GM18511 (cell line): ENCODE measurements at regions not wholly inside any gene's neighbourhood (a gene's known extent, or its start where the extent isn't known, plus 50 kb on each side); places are given as distances from the start of the nearest gene placed in this dataset.
"Not testable (repeated sequence)": the region's sequence is repeated elsewhere in the genome, so short reads cannot be mapped to it uniquely, and the experiment has no call there.

Experiments
- ATAC-seq: cut with Tn5 transposase; IDR thresholded peaks from one replicate; pipeline ENCODE4 v1.9.1; 2021; ENCODE audit warnings: mild to moderate bottlenecking, moderate library complexity; ENCODE audit not compliant: unreplicated experiment

- ATAC-seq: not testable (repeated sequence)
Measured at GRCh38 chr6:94557207-94557606, 1020.1 kb upstream of the MANEA start.

- no peak for ATAC-seq
Measured at GRCh38 chr6:94548201-94548600, 1029.1 kb upstream of the MANEA start.

- ATAC-seq: no peak
Measured at GRCh38 chr6:94535798-94536197, 1041.5 kb upstream of the MANEA start.

GRCh38 chr6:94511502-94512088 is 1065.7 kb upstream of the MANEA start:
- no peak for ATAC-seq

- no peak for ATAC-seq
Measured at GRCh38 chr6:94510877-94511276, 1066.5 kb upstream of the MANEA start.

- ATAC-seq: no peak
Measured at GRCh38 chr6:94501516-94501915, 1075.8 kb upstream of the MANEA start.

GRCh38 chr6:94498099-94498498 is 1078.7 kb upstream of the EPHA7 start:
- ATAC-seq: no peak

GRCh38 chr6:94494500-94494899 is 1075.1 kb upstream of the EPHA7 start:
- no peak for ATAC-seq

- no peak for ATAC-seq
Measured at GRCh38 chr6:94487371-94487770, 1068.0 kb upstream of the EPHA7 start.

- ATAC-seq: no peak
Measured at GRCh38 chr6:94478133-94479005, 1059.0 kb upstream of the EPHA7 start.

- no peak for ATAC-seq
Measured at GRCh38 chr6:94468830-94469229, 1049.5 kb upstream of the EPHA7 start.

GRCh38 chr6:94464018-94464510 is 1044.7 kb upstream of the EPHA7 start:
- ATAC-seq: no peak

GRCh38 chr6:94463306-94463705 is 1043.9 kb upstream of the EPHA7 start:
- no peak for ATAC-seq

GRCh38 chr6:94462231-94462630 is 1042.9 kb upstream of the EPHA7 start:
- ATAC-seq: no peak

- ATAC-seq: no peak
Measured at GRCh38 chr6:94456266-94456665, 1036.9 kb upstream of the EPHA7 start.

GRCh38 chr6:94454231-94454630 is 1034.9 kb upstream of the EPHA7 start:
- ATAC-seq: no peak

GRCh38 chr6:94446120-94446519 is 1026.8 kb upstream of the EPHA7 start:
- ATAC-seq: no peak

GRCh38 chr6:94443701-94444100 is 1024.3 kb upstream of the EPHA7 start:
- ATAC-seq: no peak

GRCh38 chr6:94424692-94425091 is 1005.3 kb upstream of the EPHA7 start:
- no peak for ATAC-seq

- no peak for ATAC-seq
Measured at GRCh38 chr6:94417363-94417762, 998.0 kb upstream of the EPHA7 start.

GRCh38 chr6:94414041-94414440 is 994.7 kb upstream of the EPHA7 start:
- no peak for ATAC-seq

- ATAC-seq: no peak
Measured at GRCh38 chr6:94401311-94401710, 982.0 kb upstream of the EPHA7 start.
